GM23338 (cell line): ENCODE measurements at regions not wholly inside any gene's neighbourhood (a gene's known extent, or its start where the extent isn't known, plus 50 kb on each side); places are given as distances from the start of the nearest gene placed in this dataset.

ENCODE experiments used
- CREB1 ChIP-seq: fragments of 250-450 bp; sonication (Bioruptor Pico); IDR thresholded peaks from 2 replicates; pipeline ENCODE4 v1.5.0; 2020; ENCODE audit warnings: low read depth, mild to moderate bottlenecking, moderate library complexity
- EZH2 ChIP-seq: fragments of 200-600 bp; sonication (generic); IDR thresholded peaks from one replicate; pipeline ENCODE4 v1.8.0; 2017; ENCODE audit warnings: antibody characterized with exemption, mild to moderate bottlenecking, low read depth; ENCODE audit not compliant: unreplicated experiment
- EZH2phosphoT487 ChIP-seq: fragments of 200-600 bp; sonication (generic); IDR thresholded peaks from one replicate; pipeline ENCODE4 v1.8.1; 2018; ENCODE audit warnings: antibody characterized with exemption; ENCODE audit not compliant: unreplicated experiment
- JUNB ChIP-seq: IDR thresholded peaks from one replicate; pipeline ENCODE4 v1.6.1; 2016; ENCODE audit warnings: antibody characterized with exemption; ENCODE audit not compliant: unreplicated experiment
- NANOG ChIP-seq: IDR thresholded peaks from 2 replicates; pipeline ENCODE4 v1.6.1; 2016; ENCODE audit warnings: antibody characterized with exemption, borderline replicate concordance
- POLR2AphosphoS5 ChIP-seq: IDR thresholded peaks from 2 replicates; pipeline ENCODE4 v1.6.1; 2016; ENCODE audit warnings: antibody characterized with exemption, low read depth
- STAT1 ChIP-seq: IDR thresholded peaks from one replicate; pipeline ENCODE4 v1.6.1; 2016; ENCODE audit warnings: antibody characterized with exemption; ENCODE audit not compliant: unreplicated experiment
- ZNF114 ChIP-seq: fragments of 250-450 bp; sonication (Bioruptor Pico); IDR thresholded peaks from 2 replicates; pipeline ENCODE4 v1.5.0; 2020; ENCODE audit warnings: mild to moderate bottlenecking, moderate library complexity
- ZNF331 ChIP-seq: fragments of 250-450 bp; sonication (Bioruptor Pico); IDR thresholded peaks from 2 replicates; pipeline ENCODE4 v1.5.0; 2020; ENCODE audit warnings: low read depth, mild to moderate bottlenecking, moderate library complexity
- TF ChIP-seq, protein P1 (sequence below), 2 experiments: fragments of 200-600 bp in 1 of 2; sonication (generic) in 1 of 2; conservative IDR thresholded peaks; 2 replicates each; pipeline versions ENCODE4 v1.5.1 to v1.6.1; 2016 to 2017; ENCODE audit warnings: antibody characterized with exemption in 2 of 2, low read depth in 2 of 2, mild to moderate bottlenecking in 2 of 2, moderate library complexity in 1 of 2
- TF ChIP-seq, protein P2 (sequence below): fragments of 250-450 bp; sonication (Bioruptor Pico); IDR thresholded peaks from 2 replicates; pipeline ENCODE4 v1.5.0; 2020; ENCODE audit warnings: mild to moderate bottlenecking, moderate library complexity
- TF ChIP-seq, protein P3 (sequence below): IDR thresholded peaks from one replicate; pipeline ENCODE4 v1.6.1; 2018; ENCODE audit warnings: antibody characterized with exemption; ENCODE audit not compliant: unreplicated experiment
- TF ChIP-seq, protein P4 (sequence below): IDR thresholded peaks from 2 replicates; pipeline ENCODE4 v1.6.1; 2016; ENCODE audit warnings: antibody characterized with exemption

DNA sequence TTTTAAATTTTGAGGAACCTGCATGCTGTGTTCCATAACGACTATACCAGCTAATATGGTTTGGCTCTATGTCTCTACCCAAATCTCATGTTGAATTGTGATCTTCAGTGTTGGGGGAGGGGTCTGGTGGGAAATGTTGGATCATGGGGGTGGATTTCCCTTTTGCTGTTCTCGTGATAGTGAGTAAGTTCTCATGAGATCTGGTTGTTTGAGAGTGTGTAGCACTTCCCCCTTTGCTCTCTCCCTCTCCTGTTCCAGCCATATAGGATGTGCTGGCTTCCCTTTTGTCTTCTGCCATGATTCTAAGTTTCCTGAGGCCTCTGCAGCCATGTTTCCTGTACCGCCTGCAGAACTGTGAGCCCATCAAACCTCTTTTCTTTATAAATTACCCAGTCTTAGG, 61.8 kb upstream of the NEDD9 start:
- TF ChIP-seq, protein P1, sequence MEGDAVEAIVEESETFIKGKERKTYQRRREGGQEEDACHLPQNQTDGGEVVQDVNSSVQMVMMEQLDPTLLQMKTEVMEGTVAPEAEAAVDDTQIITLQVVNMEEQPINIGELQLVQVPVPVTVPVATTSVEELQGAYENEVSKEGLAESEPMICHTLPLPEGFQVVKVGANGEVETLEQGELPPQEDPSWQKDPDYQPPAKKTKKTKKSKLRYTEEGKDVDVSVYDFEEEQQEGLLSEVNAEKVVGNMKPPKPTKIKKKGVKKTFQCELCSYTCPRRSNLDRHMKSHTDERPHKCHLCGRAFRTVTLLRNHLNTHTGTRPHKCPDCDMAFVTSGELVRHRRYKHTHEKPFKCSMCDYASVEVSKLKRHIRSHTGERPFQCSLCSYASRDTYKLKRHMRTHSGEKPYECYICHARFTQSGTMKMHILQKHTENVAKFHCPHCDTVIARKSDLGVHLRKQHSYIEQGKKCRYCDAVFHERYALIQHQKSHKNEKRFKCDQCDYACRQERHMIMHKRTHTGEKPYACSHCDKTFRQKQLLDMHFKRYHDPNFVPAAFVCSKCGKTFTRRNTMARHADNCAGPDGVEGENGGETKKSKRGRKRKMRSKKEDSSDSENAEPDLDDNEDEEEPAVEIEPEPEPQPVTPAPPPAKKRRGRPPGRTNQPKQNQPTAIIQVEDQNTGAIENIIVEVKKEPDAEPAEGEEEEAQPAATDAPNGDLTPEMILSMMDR (conservative IDR thresholded peaks at IDR 0.05; ENCODE audit: low read depth in 2 of 2): no peak
- no peak for TF ChIP-seq STAT1
- no peak for TF ChIP-seq EZH2
- TF ChIP-seq EZH2phosphoT487: no peak
- TF ChIP-seq POLR2AphosphoS5: no peak
- TF ChIP-seq, protein P2, sequence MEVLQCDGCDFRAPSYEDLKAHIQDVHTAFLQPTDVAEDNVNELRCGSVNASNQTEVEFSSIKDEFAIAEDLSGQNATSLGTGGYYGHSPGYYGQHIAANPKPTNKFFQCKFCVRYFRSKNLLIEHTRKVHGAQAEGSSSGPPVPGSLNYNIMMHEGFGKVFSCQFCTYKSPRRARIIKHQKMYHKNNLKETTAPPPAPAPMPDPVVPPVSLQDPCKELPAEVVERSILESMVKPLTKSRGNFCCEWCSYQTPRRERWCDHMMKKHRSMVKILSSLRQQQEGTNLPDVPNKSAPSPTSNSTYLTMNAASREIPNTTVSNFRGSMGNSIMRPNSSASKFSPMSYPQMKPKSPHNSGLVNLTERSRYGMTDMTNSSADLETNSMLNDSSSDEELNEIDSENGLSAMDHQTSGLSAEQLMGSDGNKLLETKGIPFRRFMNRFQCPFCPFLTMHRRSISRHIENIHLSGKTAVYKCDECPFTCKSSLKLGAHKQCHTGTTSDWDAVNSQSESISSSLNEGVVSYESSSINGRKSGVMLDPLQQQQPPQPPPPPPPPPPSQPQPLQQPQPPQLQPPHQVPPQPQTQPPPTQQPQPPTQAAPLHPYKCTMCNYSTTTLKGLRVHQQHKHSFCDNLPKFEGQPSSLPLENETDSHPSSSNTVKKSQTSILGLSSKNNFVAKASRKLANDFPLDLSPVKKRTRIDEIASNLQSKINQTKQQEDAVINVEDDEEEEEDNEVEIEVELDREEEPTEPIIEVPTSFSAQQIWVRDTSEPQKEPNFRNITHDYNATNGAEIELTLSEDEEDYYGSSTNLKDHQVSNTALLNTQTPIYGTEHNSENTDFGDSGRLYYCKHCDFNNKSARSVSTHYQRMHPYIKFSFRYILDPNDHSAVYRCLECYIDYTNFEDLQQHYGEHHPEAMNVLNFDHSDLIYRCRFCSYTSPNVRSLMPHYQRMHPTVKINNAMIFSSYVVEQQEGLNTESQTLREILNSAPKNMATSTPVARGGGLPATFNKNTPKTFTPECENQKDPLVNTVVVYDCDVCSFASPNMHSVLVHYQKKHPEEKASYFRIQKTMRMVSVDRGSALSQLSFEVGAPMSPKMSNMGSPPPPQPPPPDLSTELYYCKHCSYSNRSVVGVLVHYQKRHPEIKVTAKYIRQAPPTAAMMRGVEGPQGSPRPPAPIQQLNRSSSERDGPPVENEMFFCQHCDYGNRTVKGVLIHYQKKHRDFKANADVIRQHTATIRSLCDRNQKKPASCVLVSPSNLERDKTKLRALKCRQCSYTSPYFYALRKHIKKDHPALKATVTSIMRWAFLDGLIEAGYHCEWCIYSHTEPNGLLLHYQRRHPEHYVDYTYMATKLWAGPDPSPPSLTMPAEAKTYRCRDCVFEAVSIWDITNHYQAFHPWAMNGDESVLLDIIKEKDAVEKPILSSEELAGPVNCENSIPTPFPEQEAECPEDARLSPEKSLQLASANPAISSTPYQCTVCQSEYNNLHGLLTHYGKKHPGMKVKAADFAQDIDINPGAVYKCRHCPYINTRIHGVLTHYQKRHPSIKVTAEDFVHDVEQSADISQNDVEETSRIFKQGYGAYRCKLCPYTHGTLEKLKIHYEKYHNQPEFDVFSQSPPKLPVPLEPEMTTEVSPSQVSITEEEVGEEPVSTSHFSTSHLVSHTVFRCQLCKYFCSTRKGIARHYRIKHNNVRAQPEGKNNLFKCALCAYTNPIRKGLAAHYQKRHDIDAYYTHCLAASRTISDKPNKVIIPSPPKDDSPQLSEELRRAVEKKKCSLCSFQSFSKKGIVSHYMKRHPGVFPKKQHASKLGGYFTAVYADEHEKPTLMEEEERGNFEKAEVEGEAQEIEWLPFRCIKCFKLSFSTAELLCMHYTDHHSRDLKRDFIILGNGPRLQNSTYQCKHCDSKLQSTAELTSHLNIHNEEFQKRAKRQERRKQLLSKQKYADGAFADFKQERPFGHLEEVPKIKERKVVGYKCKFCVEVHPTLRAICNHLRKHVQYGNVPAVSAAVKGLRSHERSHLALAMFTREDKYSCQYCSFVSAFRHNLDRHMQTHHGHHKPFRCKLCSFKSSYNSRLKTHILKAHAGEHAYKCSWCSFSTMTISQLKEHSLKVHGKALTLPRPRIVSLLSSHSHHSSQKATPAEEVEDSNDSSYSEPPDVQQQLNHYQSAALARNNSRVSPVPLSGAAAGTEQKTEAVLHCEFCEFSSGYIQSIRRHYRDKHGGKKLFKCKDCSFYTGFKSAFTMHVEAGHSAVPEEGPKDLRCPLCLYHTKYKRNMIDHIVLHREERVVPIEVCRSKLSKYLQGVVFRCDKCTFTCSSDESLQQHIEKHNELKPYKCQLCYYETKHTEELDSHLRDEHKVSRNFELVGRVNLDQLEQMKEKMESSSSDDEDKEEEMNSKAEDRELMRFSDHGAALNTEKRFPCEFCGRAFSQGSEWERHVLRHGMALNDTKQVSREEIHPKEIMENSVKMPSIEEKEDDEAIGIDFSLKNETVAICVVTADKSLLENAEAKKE (CRISPR knock-in tag): no peak
- TF ChIP-seq ZNF331: no peak
- no peak for TF ChIP-seq CREB1 (CRISPR knock-in tag)
- TF ChIP-seq, protein P3, sequence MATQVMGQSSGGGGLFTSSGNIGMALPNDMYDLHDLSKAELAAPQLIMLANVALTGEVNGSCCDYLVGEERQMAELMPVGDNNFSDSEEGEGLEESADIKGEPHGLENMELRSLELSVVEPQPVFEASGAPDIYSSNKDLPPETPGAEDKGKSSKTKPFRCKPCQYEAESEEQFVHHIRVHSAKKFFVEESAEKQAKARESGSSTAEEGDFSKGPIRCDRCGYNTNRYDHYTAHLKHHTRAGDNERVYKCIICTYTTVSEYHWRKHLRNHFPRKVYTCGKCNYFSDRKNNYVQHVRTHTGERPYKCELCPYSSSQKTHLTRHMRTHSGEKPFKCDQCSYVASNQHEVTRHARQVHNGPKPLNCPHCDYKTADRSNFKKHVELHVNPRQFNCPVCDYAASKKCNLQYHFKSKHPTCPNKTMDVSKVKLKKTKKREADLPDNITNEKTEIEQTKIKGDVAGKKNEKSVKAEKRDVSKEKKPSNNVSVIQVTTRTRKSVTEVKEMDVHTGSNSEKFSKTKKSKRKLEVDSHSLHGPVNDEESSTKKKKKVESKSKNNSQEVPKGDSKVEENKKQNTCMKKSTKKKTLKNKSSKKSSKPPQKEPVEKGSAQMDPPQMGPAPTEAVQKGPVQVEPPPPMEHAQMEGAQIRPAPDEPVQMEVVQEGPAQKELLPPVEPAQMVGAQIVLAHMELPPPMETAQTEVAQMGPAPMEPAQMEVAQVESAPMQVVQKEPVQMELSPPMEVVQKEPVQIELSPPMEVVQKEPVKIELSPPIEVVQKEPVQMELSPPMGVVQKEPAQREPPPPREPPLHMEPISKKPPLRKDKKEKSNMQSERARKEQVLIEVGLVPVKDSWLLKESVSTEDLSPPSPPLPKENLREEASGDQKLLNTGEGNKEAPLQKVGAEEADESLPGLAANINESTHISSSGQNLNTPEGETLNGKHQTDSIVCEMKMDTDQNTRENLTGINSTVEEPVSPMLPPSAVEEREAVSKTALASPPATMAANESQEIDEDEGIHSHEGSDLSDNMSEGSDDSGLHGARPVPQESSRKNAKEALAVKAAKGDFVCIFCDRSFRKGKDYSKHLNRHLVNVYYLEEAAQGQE: no peak
- TF ChIP-seq, protein P4, sequence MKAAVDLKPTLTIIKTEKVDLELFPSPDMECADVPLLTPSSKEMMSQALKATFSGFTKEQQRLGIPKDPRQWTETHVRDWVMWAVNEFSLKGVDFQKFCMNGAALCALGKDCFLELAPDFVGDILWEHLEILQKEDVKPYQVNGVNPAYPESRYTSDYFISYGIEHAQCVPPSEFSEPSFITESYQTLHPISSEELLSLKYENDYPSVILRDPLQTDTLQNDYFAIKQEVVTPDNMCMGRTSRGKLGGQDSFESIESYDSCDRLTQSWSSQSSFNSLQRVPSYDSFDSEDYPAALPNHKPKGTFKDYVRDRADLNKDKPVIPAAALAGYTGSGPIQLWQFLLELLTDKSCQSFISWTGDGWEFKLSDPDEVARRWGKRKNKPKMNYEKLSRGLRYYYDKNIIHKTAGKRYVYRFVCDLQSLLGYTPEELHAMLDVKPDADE: no peak
- TF ChIP-seq JUNB: no peak
- no peak for TF ChIP-seq ZNF114
- TF ChIP-seq NANOG: no peak
